ENCODE measurements at regions not wholly inside any gene's neighbourhood (a gene's known extent, or its start where the extent isn't known, plus 50 kb on each side); places are given as distances from the start of the nearest gene placed in this dataset.

DNA sequence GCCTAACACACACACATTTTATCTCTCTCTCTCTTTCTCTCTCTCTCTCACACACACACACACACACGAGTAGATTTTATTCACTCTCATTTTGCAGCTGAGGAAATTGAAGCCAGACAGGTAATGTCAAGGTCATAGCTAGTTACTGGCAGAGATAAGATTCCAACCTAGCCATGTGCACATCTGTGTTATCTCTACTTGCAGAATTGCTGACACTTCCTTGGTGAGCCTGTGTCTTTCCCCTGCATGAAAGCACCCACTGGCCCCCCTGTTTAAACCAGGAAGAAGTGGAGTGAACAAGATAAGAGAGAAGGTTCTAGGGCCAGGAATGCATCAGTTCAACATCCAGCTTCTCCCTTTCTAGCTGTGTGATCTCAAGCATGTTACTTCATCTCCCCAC lies 423.7 kb downstream of the TXNL1 start:
- no peak overlapping the region for H3K4me3 ChIP-seq (ENCODE audit: low read depth, low read length)
- TF ChIP-seq, protein P1, sequence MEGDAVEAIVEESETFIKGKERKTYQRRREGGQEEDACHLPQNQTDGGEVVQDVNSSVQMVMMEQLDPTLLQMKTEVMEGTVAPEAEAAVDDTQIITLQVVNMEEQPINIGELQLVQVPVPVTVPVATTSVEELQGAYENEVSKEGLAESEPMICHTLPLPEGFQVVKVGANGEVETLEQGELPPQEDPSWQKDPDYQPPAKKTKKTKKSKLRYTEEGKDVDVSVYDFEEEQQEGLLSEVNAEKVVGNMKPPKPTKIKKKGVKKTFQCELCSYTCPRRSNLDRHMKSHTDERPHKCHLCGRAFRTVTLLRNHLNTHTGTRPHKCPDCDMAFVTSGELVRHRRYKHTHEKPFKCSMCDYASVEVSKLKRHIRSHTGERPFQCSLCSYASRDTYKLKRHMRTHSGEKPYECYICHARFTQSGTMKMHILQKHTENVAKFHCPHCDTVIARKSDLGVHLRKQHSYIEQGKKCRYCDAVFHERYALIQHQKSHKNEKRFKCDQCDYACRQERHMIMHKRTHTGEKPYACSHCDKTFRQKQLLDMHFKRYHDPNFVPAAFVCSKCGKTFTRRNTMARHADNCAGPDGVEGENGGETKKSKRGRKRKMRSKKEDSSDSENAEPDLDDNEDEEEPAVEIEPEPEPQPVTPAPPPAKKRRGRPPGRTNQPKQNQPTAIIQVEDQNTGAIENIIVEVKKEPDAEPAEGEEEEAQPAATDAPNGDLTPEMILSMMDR (IDR thresholded peaks at IDR 0.05; ENCODE audit: insufficient read depth, low read length, severe bottlenecking): no peak
- H3K36me3 ChIP-seq (ENCODE audit: control insufficient read depth, insufficient read depth, low read length): no peaks in the 10 kb centered on the region
- no peaks in the 10 kb centered on the region for H3K27me3 ChIP-seq (ENCODE audit: control insufficient read depth, insufficient read depth, low read length)
- no peak for FAIRE-seq
- no peak for DNase-seq (ENCODE audit: low read depth)

DNA sequence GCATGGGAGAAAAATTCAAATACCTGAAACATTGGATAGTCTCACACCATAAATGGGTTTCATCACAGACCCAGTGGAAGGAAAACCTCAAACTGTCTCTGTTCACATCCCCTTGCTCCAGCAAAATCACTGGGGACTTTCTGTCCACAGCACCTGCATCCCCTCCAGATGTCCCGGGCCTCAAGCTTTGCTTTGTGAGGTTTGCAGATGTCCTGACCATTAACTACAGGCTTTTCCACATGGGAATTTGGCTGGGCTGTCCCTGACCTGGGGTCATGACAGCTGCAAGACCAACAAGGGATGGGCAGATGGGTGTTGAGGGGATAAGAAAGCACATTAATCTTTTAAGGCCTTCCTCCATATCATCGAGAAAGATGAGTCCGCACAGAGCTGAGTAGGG lies 427.9 kb downstream of the TXNL1 start:
- Histone ChIP-seq H3K36me3 (ENCODE audit: control insufficient read depth, insufficient read depth, low read length) (no peaks in the 10 kb centered on the region), H3K27me3 (ENCODE audit: control insufficient read depth, insufficient read depth, low read length) (no peaks in the 10 kb centered on the region), H3K4me3 (ENCODE audit: low read depth, low read length) (no peak overlapping the region)
- TF ChIP-seq, protein P1 (IDR thresholded peaks at IDR 0.05; ENCODE audit: insufficient read depth, low read length, severe bottlenecking): no peak
- no peak for DNase-seq (ENCODE audit: low read depth)
- no peak for FAIRE-seq

DNA sequence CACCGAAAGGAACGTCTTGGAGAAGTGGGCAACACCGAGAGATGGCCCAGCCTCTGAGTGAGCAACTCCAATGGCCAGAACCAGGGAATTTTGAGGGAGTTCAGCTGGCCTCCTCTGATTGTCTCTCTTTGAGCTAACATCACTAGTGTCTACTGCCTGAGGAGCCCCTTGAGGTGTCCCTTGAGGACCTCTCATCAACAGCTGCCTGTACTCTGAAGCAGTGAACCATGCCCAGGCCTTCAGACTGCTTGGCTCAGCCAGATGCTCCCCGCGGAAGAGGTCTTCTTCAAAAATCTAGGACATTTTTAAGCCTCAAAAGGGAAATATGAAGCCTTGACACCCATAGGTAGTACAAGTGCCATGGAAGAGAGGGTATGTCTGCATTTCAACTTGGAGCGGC lies 430.4 kb downstream of the TXNL1 start:
- no peak overlapping the region for H3K4me3 ChIP-seq (ENCODE audit: low read depth, low read length)
- no peaks in the 10 kb centered on the region for H3K36me3 ChIP-seq (ENCODE audit: control insufficient read depth, insufficient read depth, low read length)
- no peak for FAIRE-seq
- no peak for DNase-seq (ENCODE audit: low read depth)
- TF ChIP-seq, protein P1 (IDR thresholded peaks at IDR 0.05; ENCODE audit: insufficient read depth, low read length, severe bottlenecking): no peak
- H3K27me3 ChIP-seq (ENCODE audit: control insufficient read depth, insufficient read depth, low read length): no peaks in the 10 kb centered on the region

DNA sequence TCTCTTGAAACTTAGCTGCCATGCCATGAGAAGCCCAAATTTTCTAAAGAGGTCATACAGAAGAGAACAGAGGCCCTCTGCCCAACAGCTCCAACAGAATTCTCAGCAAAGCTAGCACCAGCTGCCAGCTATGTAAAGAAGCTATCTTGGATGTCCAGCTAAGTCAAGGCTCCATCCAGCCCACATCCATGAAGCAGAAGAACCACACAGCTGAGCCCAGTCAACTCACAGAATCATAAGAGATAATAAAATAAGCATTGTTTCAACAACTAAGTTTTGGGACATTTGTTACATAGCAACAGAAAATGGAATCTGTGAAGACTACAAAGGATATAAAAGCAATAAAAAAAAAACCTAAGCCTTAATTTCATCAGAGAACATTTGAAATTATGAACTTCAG lies 434.3 kb downstream of the TXNL1 start:
- no peaks in the 10 kb centered on the region for H3K36me3 ChIP-seq (ENCODE audit: control insufficient read depth, insufficient read depth, low read length)
- DNase-seq (ENCODE audit: low read depth) (no peak), FAIRE-seq (no peak)
- no peaks in the 10 kb centered on the region for H3K27me3 ChIP-seq (ENCODE audit: control insufficient read depth, insufficient read depth, low read length)
- no peak overlapping the region for H3K4me3 ChIP-seq (ENCODE audit: low read depth, low read length)
- TF ChIP-seq, protein P1 (IDR thresholded peaks at IDR 0.05; ENCODE audit: insufficient read depth, low read length, severe bottlenecking): no peak

DNA sequence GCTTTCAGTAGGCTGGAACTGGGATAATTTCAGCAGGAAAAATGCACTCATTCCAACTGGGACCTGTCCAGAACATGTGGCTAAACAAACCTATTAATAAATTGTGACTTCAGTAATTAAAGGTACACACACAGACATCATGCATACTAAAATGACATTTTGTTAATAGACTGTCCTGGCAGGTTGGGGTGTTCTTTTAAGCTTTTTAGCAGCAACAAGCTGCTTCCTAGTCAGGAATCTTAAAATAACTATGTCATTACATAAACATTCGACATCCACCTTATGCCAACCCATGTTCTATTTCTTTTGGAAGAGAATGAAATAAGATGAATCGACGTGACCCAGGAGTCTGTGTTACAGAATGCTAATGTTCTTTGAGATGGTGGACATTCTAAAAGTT lies 435.7 kb downstream of the TXNL1 start:
- FAIRE-seq (no peak), DNase-seq (ENCODE audit: low read depth) (no peak)
- Histone ChIP-seq H3K36me3 (ENCODE audit: control insufficient read depth, insufficient read depth, low read length) (no peaks in the 10 kb centered on the region), H3K4me3 (ENCODE audit: low read depth, low read length) (no peak overlapping the region), H3K27me3 (ENCODE audit: control insufficient read depth, insufficient read depth, low read length) (no peaks in the 10 kb centered on the region)
- TF ChIP-seq, protein P1 (IDR thresholded peaks at IDR 0.05; ENCODE audit: insufficient read depth, low read length, severe bottlenecking): no peak

DNA sequence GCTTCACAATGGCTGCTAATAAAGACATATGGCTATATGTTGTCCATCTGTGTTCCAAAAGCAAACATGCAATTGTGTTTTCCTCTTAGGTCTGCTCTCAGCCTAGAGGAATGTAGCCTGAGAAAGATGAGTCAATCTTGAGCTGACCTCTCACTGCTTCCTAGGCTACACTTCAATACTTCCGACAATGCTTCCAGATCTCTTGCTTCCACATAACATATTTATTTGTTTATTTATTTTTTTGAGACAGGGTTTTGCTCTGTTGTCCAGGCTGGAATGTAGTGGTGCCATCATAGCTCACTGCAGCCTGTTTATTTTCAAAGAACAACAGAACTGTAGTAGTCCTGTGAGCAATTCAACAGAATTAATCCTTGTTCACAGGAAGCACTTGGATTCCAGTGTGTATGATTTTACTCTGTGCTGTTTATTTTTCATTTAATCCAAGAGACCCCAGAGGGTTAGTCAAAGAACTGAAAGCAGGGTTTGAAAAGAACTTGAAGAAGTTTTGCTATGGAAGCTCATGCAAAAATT lies 437.9 kb downstream of the TXNL1 start:
- H3K36me3 ChIP-seq (ENCODE audit: control insufficient read depth, insufficient read depth, low read length): no peaks in the 10 kb centered on the region
- H3K27me3 ChIP-seq (ENCODE audit: control insufficient read depth, insufficient read depth, low read length): no peaks in the 10 kb centered on the region
- FAIRE-seq (no peak), DNase-seq (ENCODE audit: low read depth) (peak; percentile 59)
- no peak overlapping the region for H3K4me3 ChIP-seq (ENCODE audit: low read depth, low read length)
- TF ChIP-seq, protein P1 (IDR thresholded peaks at IDR 0.05; ENCODE audit: insufficient read depth, low read length, severe bottlenecking): no peak

Data from bronchial epithelial cell (primary cell).